ENCODE measurements at regions not wholly inside any gene's neighbourhood (a gene's known extent, or its start where the extent isn't known, plus 50 kb on each side); places are given as distances from the start of the nearest gene placed in this dataset.

GRCh38 chr20:48017509-48017908 lies 232.2 kb upstream of the SULF2 start:
- H3K9me3 ChIP-seq (ENCODE audit: control insufficient read depth, low read length): peaks cover 5% of the 10 kb centered on the region
- no peak overlapping the region for H3K4me3 ChIP-seq (ENCODE audit: extremely low read depth, insufficient read depth, low read length, poor library complexity, severe bottlenecking)
- no peaks in the 10 kb centered on the region for H3K36me3 ChIP-seq (ENCODE audit: control insufficient read depth, insufficient read depth, low read length)
- no peak overlapping the region for H3K27ac ChIP-seq (ENCODE audit: low read depth, low read length, severe bottlenecking)
- H3K4me1 ChIP-seq (ENCODE audit: control insufficient read depth, insufficient read depth, low read length, poor library complexity, severe bottlenecking): peaks cover 4% of the 10 kb centered on the region
- no CpG with 5 or more reads among the region's 2 CpGs for WGBS, 2 experiments (ENCODE audit: insufficient coverage in 2 of 2)

GRCh38 chr20:48015943-48016723 lies 230.9 kb upstream of the SULF2 start:
- Histone ChIP-seq H3K4me3 (ENCODE audit: extremely low read depth, insufficient read depth, low read length, poor library complexity, severe bottlenecking) (no peak overlapping the region), H3K36me3 (ENCODE audit: control insufficient read depth, insufficient read depth, low read length) (no peaks in the 10 kb centered on the region), H3K4me1 (ENCODE audit: control insufficient read depth, insufficient read depth, low read length, poor library complexity, severe bottlenecking) (peaks cover 4% of the 10 kb centered on the region), H3K27ac (ENCODE audit: low read depth, low read length, severe bottlenecking) (no peak overlapping the region), H3K9me3 (ENCODE audit: control insufficient read depth, low read length) (peaks cover 14% of the 10 kb centered on the region)
- WGBS, 2 experiments (ENCODE audit: insufficient coverage in 2 of 2): 98 to 99% methylated on average over 8 to 10 of the region's 11 CpGs

GRCh38 chr20:48015141-48015910 lies 230.0 kb upstream of the SULF2 start:
- H3K4me1 ChIP-seq (ENCODE audit: control insufficient read depth, insufficient read depth, low read length, poor library complexity, severe bottlenecking): peaks cover 4% of the 10 kb centered on the region
- H3K36me3 ChIP-seq (ENCODE audit: control insufficient read depth, insufficient read depth, low read length): no peaks in the 10 kb centered on the region
- H3K4me3 ChIP-seq (ENCODE audit: extremely low read depth, insufficient read depth, low read length, poor library complexity, severe bottlenecking): no peak overlapping the region
- H3K9me3 ChIP-seq (ENCODE audit: control insufficient read depth, low read length): peaks cover 21% of the 10 kb centered on the region
- 83 to 92% methylated on average over 1 to 2 of the region's 8 CpGs for WGBS, 2 experiments (ENCODE audit: insufficient coverage in 2 of 2)
- no peak overlapping the region for H3K27ac ChIP-seq (ENCODE audit: low read depth, low read length, severe bottlenecking)

GRCh38 chr20:48012401-48012974 lies 227.2 kb upstream of the SULF2 start:
- peaks cover 37% of the 10 kb centered on the region for H3K9me3 ChIP-seq (ENCODE audit: control insufficient read depth, low read length)
- no peak overlapping the region for H3K27ac ChIP-seq (ENCODE audit: low read depth, low read length, severe bottlenecking)
- H3K36me3 ChIP-seq (ENCODE audit: control insufficient read depth, insufficient read depth, low read length): no peaks in the 10 kb centered on the region
- WGBS, 2 experiments (ENCODE audit: insufficient coverage in 2 of 2): 72 to 79% methylated on average over 2 of the region's 2 CpGs
- H3K4me3 ChIP-seq (ENCODE audit: extremely low read depth, insufficient read depth, low read length, poor library complexity, severe bottlenecking): no peak overlapping the region
- H3K4me1 ChIP-seq (ENCODE audit: control insufficient read depth, insufficient read depth, low read length, poor library complexity, severe bottlenecking): no peaks in the 10 kb centered on the region

GRCh38 chr20:48011025-48011424 lies 225.7 kb upstream of the SULF2 start:
- H3K9me3 ChIP-seq (ENCODE audit: control insufficient read depth, low read length): peaks cover 37% of the 10 kb centered on the region
- H3K36me3 ChIP-seq (ENCODE audit: control insufficient read depth, insufficient read depth, low read length): no peaks in the 10 kb centered on the region
- no CpG with 5 or more reads among the region's 2 CpGs for WGBS, 2 experiments (ENCODE audit: insufficient coverage in 2 of 2)
- no peak overlapping the region for H3K4me3 ChIP-seq (ENCODE audit: extremely low read depth, insufficient read depth, low read length, poor library complexity, severe bottlenecking)
- peaks cover 3% of the 10 kb centered on the region for H3K4me1 ChIP-seq (ENCODE audit: control insufficient read depth, insufficient read depth, low read length, poor library complexity, severe bottlenecking)
- no peak overlapping the region for H3K27ac ChIP-seq (ENCODE audit: low read depth, low read length, severe bottlenecking)

- Histone ChIP-seq H3K9me3 (ENCODE audit: control insufficient read depth, low read length) (peaks cover 35% of the 10 kb centered on the region), H3K36me3 (ENCODE audit: control insufficient read depth, insufficient read depth, low read length) (no peaks in the 10 kb centered on the region), H3K27ac (ENCODE audit: low read depth, low read length, severe bottlenecking) (no peak overlapping the region), H3K4me1 (ENCODE audit: control insufficient read depth, insufficient read depth, low read length, poor library complexity, severe bottlenecking) (peaks cover 4% of the 10 kb centered on the region), H3K4me3 (ENCODE audit: extremely low read depth, insufficient read depth, low read length, poor library complexity, severe bottlenecking) (no peak overlapping the region)
- 95 to 100% methylated on average over 3 of the region's 3 CpGs for WGBS, 2 experiments (ENCODE audit: insufficient coverage in 2 of 2)
These were observed 225.3 kb upstream of the SULF2 start for GRCh38 chr20:48010623-48011022.

GRCh38 chr20:48008850-48009515 lies 223.7 kb upstream of the SULF2 start:
- no CpG with 5 or more reads among the region's 2 CpGs for WGBS, 2 experiments (ENCODE audit: insufficient coverage in 2 of 2)
- H3K4me1 ChIP-seq (ENCODE audit: control insufficient read depth, insufficient read depth, low read length, poor library complexity, severe bottlenecking): peaks cover 4% of the 10 kb centered on the region
- peaks cover 35% of the 10 kb centered on the region for H3K9me3 ChIP-seq (ENCODE audit: control insufficient read depth, low read length)
- H3K27ac ChIP-seq (ENCODE audit: low read depth, low read length, severe bottlenecking): no peak overlapping the region
- no peaks in the 10 kb centered on the region for H3K36me3 ChIP-seq (ENCODE audit: control insufficient read depth, insufficient read depth, low read length)
- no peak overlapping the region for H3K4me3 ChIP-seq (ENCODE audit: extremely low read depth, insufficient read depth, low read length, poor library complexity, severe bottlenecking)

GRCh38 chr20:48007351-48007750 lies 222.1 kb upstream of the SULF2 start:
- 96 to 100% methylated on average over 2 to 4 of the region's 5 CpGs for WGBS, 2 experiments (ENCODE audit: insufficient coverage in 2 of 2)
- Histone ChIP-seq H3K9me3 (ENCODE audit: control insufficient read depth, low read length) (peaks cover 34% of the 10 kb centered on the region), H3K36me3 (ENCODE audit: control insufficient read depth, insufficient read depth, low read length) (no peaks in the 10 kb centered on the region), H3K4me3 (ENCODE audit: extremely low read depth, insufficient read depth, low read length, poor library complexity, severe bottlenecking) (no peak overlapping the region), H3K27ac (ENCODE audit: low read depth, low read length, severe bottlenecking) (no peak overlapping the region), H3K4me1 (ENCODE audit: control insufficient read depth, insufficient read depth, low read length, poor library complexity, severe bottlenecking) (peaks cover 6% of the 10 kb centered on the region)

- 82 to 86% methylated on average over 13 to 14 of the region's 14 CpGs for WGBS, 2 experiments (ENCODE audit: insufficient coverage in 2 of 2)
- H3K36me3 ChIP-seq (ENCODE audit: control insufficient read depth, insufficient read depth, low read length): no peaks in the 10 kb centered on the region
- peaks cover 27% of the 10 kb centered on the region for H3K9me3 ChIP-seq (ENCODE audit: control insufficient read depth, low read length)
- H3K4me3 ChIP-seq (ENCODE audit: extremely low read depth, insufficient read depth, low read length, poor library complexity, severe bottlenecking): no peak overlapping the region
- H3K27ac ChIP-seq (ENCODE audit: low read depth, low read length, severe bottlenecking): no peak overlapping the region
- H3K4me1 ChIP-seq (ENCODE audit: control insufficient read depth, insufficient read depth, low read length, poor library complexity, severe bottlenecking): peaks cover 6% of the 10 kb centered on the region
These were observed 221.0 kb upstream of the SULF2 start for GRCh38 chr20:48006036-48006833.

- 100% methylated on average over 1 of the region's 2 CpGs for whole genome bisulfite sequencing, 2 experiments (ENCODE audit: insufficient coverage in 2 of 2)
- peaks cover 6% of the 10 kb centered on the region for H3K4me1 ChIP-seq (ENCODE audit: control insufficient read depth, insufficient read depth, low read length, poor library complexity, severe bottlenecking)
These were observed 217.7 kb upstream of the SULF2 start for GRCh38 chr20:48003021-48003420.

More at GRCh38 chr20:48003021-48003420, 217.7 kb upstream of the SULF2 start:
- Histone ChIP-seq H3K36me3 (ENCODE audit: control insufficient read depth, insufficient read depth, low read length) (no peaks in the 10 kb centered on the region), H3K9me3 (ENCODE audit: control insufficient read depth, low read length) (peaks cover 8% of the 10 kb centered on the region), H3K27ac (ENCODE audit: low read depth, low read length, severe bottlenecking) (no peak overlapping the region), H3K4me3 (ENCODE audit: extremely low read depth, insufficient read depth, low read length, poor library complexity, severe bottlenecking) (no peak overlapping the region)
